Dermis microvascular lymphatic vessel endothelial cell (primary cell): ENCODE measurements at regions not wholly inside any gene's neighbourhood (a gene's known extent, or its start where the extent isn't known, plus 50 kb on each side); places are given as distances from the start of the nearest gene placed in this dataset.
"Not testable (repeated sequence)": the region's sequence is repeated elsewhere in the genome, so short reads cannot be mapped to it uniquely, and the experiment has no call there.

Experiments used
- DNase-seq, 2 donors: peaks; one replicate each; pipeline versions ENCODE4 v3.0.0 to v3.0.0-alpha.2; 2010; ENCODE audit warnings: low read depth in 2 of 2

DNA sequence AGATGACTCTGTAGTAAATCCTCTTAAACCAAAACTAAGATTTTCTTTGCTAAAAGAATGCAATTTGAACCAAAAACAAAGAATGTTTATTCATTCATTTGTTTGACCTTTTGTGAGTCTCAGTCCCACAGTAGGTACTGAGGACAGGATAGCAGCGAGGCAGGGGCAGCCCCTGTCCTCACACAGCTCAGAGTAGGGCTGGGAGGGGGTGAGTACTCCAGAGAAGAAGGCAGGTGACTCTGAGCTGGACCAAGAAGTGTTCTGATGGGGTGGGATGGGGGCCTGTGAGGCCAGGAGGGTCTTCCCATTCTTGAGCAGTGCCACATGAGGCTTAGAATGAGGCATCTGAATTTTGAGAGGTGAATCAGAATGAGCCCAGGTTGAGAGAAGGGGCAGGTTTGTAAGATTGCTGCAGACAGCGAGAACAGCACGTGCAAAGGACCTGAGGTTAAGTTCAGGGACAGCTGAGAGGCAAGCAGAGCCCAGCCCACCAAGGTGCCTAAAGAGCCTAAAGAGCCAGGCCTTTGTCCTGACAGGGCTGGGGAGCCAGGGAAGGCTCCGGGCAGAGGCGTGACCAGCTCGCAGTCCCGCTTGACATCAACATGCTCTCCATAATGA, 56.9 kb upstream of the CHST15 start:
- DNase-seq = no peak

DNA sequence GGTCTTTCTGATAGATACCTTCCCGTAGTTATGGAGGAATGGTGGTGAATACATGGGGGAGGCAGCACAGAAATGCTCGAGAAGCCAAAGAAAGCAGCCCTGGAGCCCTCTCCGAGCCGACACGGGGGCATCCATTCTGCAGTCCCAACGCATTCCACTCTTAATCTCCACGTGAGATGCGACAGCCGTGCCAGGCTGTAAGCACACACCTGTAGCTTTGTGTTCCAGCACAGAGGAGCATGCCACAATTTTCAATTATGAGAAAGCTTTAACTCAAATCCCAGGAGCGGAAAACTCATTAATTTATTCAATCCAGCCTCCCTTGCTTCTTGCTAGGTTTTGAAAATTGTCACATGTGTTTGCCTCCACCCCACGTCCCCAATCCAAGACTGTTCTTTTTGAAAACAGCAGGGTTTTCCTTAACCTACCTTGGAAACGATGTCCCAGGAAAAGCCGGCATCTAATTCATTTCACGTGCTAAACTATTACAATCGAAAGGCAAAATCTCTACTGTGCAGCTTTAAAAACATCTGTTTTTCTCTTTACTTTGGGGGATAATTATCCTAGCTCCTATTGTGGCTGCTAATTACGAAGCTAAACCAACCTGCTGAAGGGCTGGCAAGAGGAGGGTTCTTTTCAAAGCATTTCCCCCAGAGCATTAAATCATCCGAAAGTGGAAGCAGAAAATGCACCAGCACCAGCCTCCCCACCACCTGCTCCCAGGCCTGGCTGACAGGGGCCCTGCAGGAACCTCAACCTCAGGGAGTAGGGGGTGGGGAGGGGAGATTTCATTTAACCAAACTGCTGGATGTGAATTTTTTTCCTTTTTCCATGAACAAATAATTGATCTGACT, 56.0 kb upstream of the CHST15 start:
- no peak for DNase-seq

DNA sequence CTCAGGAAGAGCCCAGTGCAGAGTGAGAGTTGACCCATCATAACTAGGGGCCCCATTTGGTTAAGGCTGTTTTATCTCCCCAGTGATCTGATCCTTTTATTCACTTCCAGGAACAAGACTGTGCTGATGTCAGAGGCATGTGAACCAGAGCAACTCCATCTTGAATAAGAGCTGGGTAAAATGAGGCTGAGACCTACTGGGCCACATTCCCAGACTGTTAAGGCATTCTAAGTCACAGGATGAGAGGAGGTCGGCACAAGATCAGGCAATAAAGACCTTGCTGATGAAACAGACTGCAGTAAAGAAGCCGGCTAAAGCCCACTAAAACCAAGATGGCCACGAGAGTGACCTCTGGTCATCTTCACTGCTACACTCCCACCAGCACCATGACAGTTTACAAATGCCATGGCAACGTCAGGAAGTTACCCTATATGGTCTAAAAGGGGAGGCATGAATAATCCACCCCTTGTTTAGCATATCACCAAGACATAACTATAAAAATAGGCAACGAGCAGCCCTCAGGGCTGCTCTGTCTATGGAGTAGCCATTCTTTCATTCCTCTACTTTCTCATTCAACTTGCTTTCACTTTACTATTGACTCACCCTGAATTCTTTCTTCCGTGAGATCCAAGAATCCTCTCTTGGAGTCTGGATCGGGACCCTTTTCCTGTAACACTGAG, 55.3 kb upstream of the CHST15 start:
- not testable (repeated sequence) for DNase-seq

DNA sequence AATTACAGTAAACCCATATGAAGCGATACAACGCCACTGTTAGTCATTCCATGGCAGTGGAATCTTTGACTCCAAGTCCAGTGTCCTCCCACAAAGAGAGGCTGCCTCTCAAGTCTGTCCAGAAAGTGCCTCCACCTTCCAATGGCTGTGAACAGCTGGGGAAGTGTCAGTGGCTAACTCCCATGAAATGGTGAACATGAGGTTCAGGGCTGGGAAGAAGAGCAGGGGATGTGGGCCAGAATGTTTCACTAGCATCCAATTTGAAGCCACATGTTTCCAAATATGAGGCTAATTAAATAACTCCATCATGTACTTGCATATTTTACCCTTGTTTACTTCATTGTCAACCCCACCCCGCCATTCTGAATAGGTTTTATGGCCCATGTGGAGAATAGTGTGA, 53.1 kb upstream of the CHST15 start:
- DNase-seq = no peak

DNA sequence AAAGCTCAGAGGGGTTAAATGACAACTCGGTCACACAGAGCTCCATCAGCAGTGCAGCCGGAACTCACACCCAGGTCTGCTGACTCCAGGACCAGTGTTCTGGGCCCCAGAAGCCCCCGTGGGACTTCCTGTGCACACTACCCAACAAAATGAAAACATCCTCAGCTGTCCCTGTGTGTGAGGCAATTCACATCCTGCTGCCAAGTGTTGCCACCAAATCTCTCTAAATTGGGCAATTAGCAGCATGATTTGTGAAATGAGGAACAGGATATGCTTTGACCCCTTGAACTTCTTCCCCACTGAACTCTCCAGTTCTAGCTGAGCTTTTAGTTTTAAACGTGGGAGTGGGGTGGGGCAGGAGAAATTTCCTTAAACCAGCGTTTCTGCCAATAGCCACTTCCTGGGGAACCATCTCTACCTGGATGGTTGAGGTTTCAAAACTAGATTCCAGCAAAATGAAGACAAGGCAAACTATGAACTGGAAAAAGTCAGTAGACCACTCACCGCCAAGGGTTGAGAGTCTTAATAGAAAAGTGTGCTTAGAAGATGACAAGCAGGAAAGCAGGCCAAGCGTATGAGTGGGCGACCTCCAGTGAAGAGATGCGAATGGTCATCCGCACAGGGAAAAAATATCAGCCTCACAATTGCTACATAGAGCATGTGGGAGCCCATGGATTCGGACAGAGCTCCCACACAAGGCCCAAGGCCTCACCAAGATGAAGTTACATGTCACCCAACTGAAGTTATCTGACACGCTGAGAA, 51.9 kb upstream of the CHST15 start:
- DNase-seq = peak in 1 of 2 donors; percentile 91

DNA sequence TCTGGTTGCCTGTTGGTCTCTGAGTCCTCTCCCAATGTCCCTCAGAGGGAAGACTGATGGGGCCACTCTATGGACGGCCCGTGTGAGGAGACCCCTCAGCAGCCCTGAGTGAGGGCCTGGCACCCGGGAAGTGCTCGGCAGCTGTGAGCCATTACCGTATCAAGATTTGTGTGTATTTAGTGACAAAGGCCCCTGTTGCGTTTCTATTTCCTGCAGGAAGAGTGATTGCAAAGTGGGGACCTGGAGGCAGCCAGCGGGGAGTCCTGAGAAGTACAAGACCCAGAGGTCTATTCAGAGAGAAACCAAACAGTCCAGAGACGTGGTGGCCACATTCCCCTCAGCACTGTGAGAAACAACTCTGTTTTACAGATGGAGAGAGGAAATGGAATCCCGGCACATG, 51.1 kb upstream of the CHST15 start:
- no peak for DNase-seq

DNA sequence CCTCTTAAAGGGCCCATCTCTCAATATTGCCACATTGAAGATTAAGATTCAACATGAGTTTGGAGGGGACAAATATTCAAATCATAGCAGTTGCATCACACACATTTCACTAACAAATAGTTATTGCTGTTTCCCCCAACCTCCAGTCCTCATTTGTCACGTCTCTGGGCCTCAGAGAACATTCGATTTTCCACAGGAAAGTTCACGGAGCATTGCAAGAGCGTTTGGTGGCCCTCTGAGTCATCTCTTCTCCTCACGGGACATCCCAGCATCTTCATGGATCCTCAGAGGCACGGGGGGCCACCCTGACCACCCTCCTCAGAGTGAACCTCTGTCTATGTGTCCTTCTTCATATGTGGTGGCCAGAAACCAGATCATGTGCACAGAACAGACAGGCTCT, 50.3 kb upstream of the CHST15 start:
- no peak for DNase-seq
